ENCODE measurements at regions not wholly inside any gene's neighbourhood (a gene's known extent, or its start where the extent isn't known, plus 50 kb on each side); places are given as distances from the start of the nearest gene placed in this dataset.

DNA sequence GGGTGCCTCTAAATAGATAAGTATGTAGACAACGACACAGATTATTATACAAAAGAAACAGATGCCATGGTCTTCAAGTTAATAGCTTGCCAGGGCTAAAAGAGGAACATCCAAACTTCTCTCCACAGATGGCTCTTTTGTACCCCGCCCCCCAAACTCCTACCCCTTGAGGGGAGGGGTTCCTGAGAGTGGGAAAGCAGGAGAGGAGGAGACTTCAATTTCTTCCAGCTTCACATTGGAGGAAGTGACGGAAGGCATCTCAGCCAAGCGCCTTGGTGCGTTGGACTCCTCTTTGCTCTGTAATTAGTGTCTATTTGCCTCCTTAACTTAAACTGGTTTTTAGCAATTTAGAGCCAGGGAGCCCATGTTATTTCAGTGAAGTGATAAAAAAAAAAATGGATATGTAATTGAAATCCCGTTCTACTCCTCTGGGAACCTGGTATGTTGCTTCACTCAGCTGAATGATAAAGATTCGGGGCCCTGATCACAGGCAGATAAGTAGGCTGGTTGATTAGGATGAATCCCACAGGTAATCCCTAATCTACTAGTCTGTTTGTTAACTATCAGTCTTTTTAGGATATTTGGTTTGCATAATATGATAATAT lies 580.9 kb upstream of the CADM1 start:
- no peak overlapping the region for H3K4me3 ChIP-seq (ENCODE audit: control insufficient read depth, low read depth, low read length)
- no peak for DNase-seq (ENCODE audit: low read depth)
- TF ChIP-seq, protein P1, sequence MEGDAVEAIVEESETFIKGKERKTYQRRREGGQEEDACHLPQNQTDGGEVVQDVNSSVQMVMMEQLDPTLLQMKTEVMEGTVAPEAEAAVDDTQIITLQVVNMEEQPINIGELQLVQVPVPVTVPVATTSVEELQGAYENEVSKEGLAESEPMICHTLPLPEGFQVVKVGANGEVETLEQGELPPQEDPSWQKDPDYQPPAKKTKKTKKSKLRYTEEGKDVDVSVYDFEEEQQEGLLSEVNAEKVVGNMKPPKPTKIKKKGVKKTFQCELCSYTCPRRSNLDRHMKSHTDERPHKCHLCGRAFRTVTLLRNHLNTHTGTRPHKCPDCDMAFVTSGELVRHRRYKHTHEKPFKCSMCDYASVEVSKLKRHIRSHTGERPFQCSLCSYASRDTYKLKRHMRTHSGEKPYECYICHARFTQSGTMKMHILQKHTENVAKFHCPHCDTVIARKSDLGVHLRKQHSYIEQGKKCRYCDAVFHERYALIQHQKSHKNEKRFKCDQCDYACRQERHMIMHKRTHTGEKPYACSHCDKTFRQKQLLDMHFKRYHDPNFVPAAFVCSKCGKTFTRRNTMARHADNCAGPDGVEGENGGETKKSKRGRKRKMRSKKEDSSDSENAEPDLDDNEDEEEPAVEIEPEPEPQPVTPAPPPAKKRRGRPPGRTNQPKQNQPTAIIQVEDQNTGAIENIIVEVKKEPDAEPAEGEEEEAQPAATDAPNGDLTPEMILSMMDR (IDR thresholded peaks at IDR 0.05; ENCODE audit: control insufficient read depth, insufficient read depth, low read depth, low read length, missing control alignments): no peak

DNA sequence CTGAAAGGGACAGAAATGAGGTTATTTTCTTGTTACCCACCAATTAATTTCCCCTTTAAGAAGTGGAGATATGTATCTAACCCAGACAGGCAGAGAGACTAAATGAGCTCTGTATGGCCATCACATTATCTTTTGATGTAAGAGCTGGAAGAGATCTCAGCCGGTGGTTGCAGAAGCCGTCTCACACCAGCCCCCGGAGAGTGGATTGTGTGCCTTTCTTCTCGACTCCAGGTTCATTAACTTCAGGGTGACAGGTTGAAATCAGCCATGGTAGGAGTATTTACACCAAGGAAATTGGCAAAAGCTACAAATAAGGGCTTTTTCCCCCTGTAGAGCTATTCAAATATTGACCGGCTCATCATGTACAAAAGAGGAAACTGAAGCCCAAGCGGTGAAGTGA lies 580.3 kb upstream of the CADM1 start:
- TF ChIP-seq, protein P1 (IDR thresholded peaks at IDR 0.05; ENCODE audit: control insufficient read depth, insufficient read depth, low read depth, low read length, missing control alignments): no peak
- DNase-seq (ENCODE audit: low read depth): no peak
- no peak overlapping the region for H3K4me3 ChIP-seq (ENCODE audit: control insufficient read depth, low read depth, low read length)

DNA sequence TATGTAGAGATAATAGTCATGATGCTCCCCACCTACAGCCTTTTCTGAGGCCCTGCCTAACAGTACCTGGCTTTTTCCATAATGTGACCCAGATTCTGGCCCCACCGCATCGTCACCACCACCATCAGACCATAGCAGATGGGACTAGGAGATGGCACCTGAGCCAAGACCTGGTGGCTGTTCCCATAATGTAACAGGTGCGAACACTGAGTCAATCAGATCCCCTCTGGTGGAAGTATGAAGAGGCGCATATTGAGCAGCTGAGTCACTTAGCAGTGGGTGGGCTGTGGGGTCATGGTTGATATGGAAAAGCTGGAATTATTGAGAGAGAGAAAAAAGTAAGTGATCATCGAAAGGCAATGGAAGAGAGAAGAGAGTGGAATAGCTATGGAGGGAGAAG lies 578.0 kb upstream of the CADM1 start:
- no peak overlapping the region for H3K4me3 ChIP-seq (ENCODE audit: control insufficient read depth, low read depth, low read length)
- TF ChIP-seq, protein P1 (IDR thresholded peaks at IDR 0.05; ENCODE audit: control insufficient read depth, insufficient read depth, low read depth, low read length, missing control alignments): no peak
- DNase-seq (ENCODE audit: low read depth): no peak

DNA sequence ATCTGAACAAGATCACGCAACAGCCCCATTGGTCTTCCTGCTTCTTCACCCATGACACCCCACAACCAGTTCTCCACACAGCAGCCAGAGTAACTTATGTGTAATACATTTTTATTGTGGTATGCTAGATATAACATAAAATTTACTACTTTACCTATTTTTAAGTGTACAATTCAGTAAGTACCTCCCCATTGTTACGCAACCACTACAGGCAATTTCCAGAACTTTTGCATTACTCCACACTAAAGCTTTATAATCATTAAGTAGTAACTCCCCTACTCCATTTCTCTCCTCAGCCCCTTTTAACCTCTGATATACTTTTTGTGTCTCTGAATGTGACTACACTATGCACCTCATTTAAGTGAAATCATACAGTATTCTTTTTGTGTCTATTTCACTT lies 575.4 kb upstream of the CADM1 start:
- TF ChIP-seq, protein P1 (IDR thresholded peaks at IDR 0.05; ENCODE audit: control insufficient read depth, insufficient read depth, low read depth, low read length, missing control alignments): no peak
- DNase-seq (ENCODE audit: low read depth): no peak
- no peak overlapping the region for H3K4me3 ChIP-seq (ENCODE audit: control insufficient read depth, low read depth, low read length)

GRCh38 chr11:116078101-116078591 lies 573.9 kb upstream of the CADM1 start:
- H3K4me3 ChIP-seq (ENCODE audit: control insufficient read depth, low read depth, low read length): no peak overlapping the region
- TF ChIP-seq, protein P1 (IDR thresholded peaks at IDR 0.05; ENCODE audit: control insufficient read depth, insufficient read depth, low read depth, low read length, missing control alignments): peak; percentile 16
- no peak for DNase-seq (ENCODE audit: low read depth)

GRCh38 chr11:116077092-116077491 lies 572.9 kb upstream of the CADM1 start:
- DNase-seq (ENCODE audit: low read depth): no peak
- H3K4me3 ChIP-seq (ENCODE audit: control insufficient read depth, low read depth, low read length): no peak overlapping the region
- TF ChIP-seq, protein P1 (IDR thresholded peaks at IDR 0.05; ENCODE audit: control insufficient read depth, insufficient read depth, low read depth, low read length, missing control alignments): no peak

All from AG09309 (cell line).